Activated naive CD4-positive, alpha-beta T cell treated with anti-CD3 and anti-CD28 coated beads, Interleukin-2, amount 50 U/mL, for 24 hours (primary cell): ENCODE measurements at regions not wholly inside any gene's neighbourhood (a gene's known extent, or its start where the extent isn't known, plus 50 kb on each side); places are given as distances from the start of the nearest gene placed in this dataset.

ENCODE experiments used
- H3K27ac Mint-ChIP-seq: one replicate; pipeline ENCODE4 v1.8.0; 2021; ENCODE audit warnings: mild to moderate bottlenecking, mixed read lengths
- H3K27me3 Mint-ChIP-seq: one replicate; pipeline ENCODE4 v1.8.0; 2021; ENCODE audit warnings: mixed read lengths
- H3K36me3 Mint-ChIP-seq: one replicate; pipeline ENCODE4 v1.8.0; 2021; ENCODE audit warnings: mixed read lengths
- H3K4me1 Mint-ChIP-seq: one replicate; pipeline ENCODE4 v1.8.0; 2021; ENCODE audit warnings: mixed read lengths
- H3K4me3 Mint-ChIP-seq: one replicate; pipeline ENCODE4 v1.8.0; 2021; ENCODE audit warnings: mild to moderate bottlenecking, mixed read lengths
- H3K9me3 Mint-ChIP-seq: one replicate; pipeline ENCODE4 v1.8.0; 2021; ENCODE audit warnings: mixed read lengths

GRCh38 chr4:14458463-14458862 is 543.8 kb upstream of the CPEB2 start:
- no peaks in the 10 kb centered on the region for H3K9me3 Mint-ChIP-seq
- no peaks in the 10 kb centered on the region for H3K36me3 Mint-ChIP-seq
- no peaks in the 10 kb centered on the region for H3K4me1 Mint-ChIP-seq
- H3K27ac Mint-ChIP-seq: no peak overlapping the region
- H3K27me3 Mint-ChIP-seq: peaks cover 5% of the 10 kb centered on the region
- H3K4me3 Mint-ChIP-seq: no peak overlapping the region

GRCh38 chr4:14465057-14465456 is 537.2 kb upstream of the CPEB2 start:
- no peaks in the 10 kb centered on the region for H3K36me3 Mint-ChIP-seq
- no peaks in the 10 kb centered on the region for H3K4me1 Mint-ChIP-seq
- H3K9me3 Mint-ChIP-seq: peaks cover 9% of the 10 kb centered on the region
- no peak overlapping the region for H3K4me3 Mint-ChIP-seq
- H3K27ac Mint-ChIP-seq: no peak overlapping the region
- peaks cover 6% of the 10 kb centered on the region for H3K27me3 Mint-ChIP-seq

GRCh38 chr4:14465507-14465906 is 536.8 kb upstream of the CPEB2 start:
- peaks cover 5% of the 10 kb centered on the region for H3K27me3 Mint-ChIP-seq
- H3K36me3 Mint-ChIP-seq: no peaks in the 10 kb centered on the region
- H3K27ac Mint-ChIP-seq: no peak overlapping the region
- H3K4me3 Mint-ChIP-seq: no peak overlapping the region
- H3K4me1 Mint-ChIP-seq: no peaks in the 10 kb centered on the region
- peaks cover 9% of the 10 kb centered on the region for H3K9me3 Mint-ChIP-seq

GRCh38 chr4:14478504-14478903 is 523.8 kb upstream of the CPEB2 start:
- Mint-ChIP-seq H3K4me3 (no peak overlapping the region), H3K36me3 (no peaks in the 10 kb centered on the region), H3K27ac (no peak overlapping the region), H3K4me1 (no peaks in the 10 kb centered on the region), H3K27me3 (peaks cover 1% of the 10 kb centered on the region), H3K9me3 (no peaks in the 10 kb centered on the region)

GRCh38 chr4:14496408-14496807 is 505.9 kb upstream of the CPEB2 start:
- H3K36me3 Mint-ChIP-seq: no peaks in the 10 kb centered on the region
- no peak overlapping the region for H3K4me3 Mint-ChIP-seq
- no peaks in the 10 kb centered on the region for H3K27me3 Mint-ChIP-seq
- no peak overlapping the region for H3K27ac Mint-ChIP-seq
- H3K9me3 Mint-ChIP-seq: no peaks in the 10 kb centered on the region
- no peaks in the 10 kb centered on the region for H3K4me1 Mint-ChIP-seq

GRCh38 chr4:14496969-14497368 is 505.3 kb upstream of the CPEB2 start:
- no peak overlapping the region for H3K27ac Mint-ChIP-seq
- H3K27me3 Mint-ChIP-seq: no peaks in the 10 kb centered on the region
- H3K4me3 Mint-ChIP-seq: no peak overlapping the region
- H3K9me3 Mint-ChIP-seq: no peaks in the 10 kb centered on the region
- no peaks in the 10 kb centered on the region for H3K4me1 Mint-ChIP-seq
- no peaks in the 10 kb centered on the region for H3K36me3 Mint-ChIP-seq

GRCh38 chr4:14504162-14504561 is 498.1 kb upstream of the CPEB2 start:
- H3K4me1 Mint-ChIP-seq: no peaks in the 10 kb centered on the region
- no peaks in the 10 kb centered on the region for H3K9me3 Mint-ChIP-seq
- peaks cover 6% of the 10 kb centered on the region for H3K27me3 Mint-ChIP-seq
- no peak overlapping the region for H3K27ac Mint-ChIP-seq
- no peak overlapping the region for H3K4me3 Mint-ChIP-seq
- no peaks in the 10 kb centered on the region for H3K36me3 Mint-ChIP-seq

GRCh38 chr4:14513471-14513870 is 488.8 kb upstream of the CPEB2 start:
- Mint-ChIP-seq H3K27ac (no peak overlapping the region), H3K36me3 (no peaks in the 10 kb centered on the region), H3K9me3 (no peaks in the 10 kb centered on the region), H3K4me1 (no peaks in the 10 kb centered on the region), H3K4me3 (no peak overlapping the region), H3K27me3 (peaks cover 7% of the 10 kb centered on the region)

- Mint-ChIP-seq H3K4me3 (no peak overlapping the region), H3K4me1 (no peaks in the 10 kb centered on the region), H3K27me3 (peaks cover 7% of the 10 kb centered on the region), H3K9me3 (no peaks in the 10 kb centered on the region), H3K36me3 (no peaks in the 10 kb centered on the region), H3K27ac (no peak overlapping the region)
Measured at GRCh38 chr4:14515556-14515955, 486.7 kb upstream of the CPEB2 start.

- Mint-ChIP-seq H3K4me1 (no peaks in the 10 kb centered on the region), H3K4me3 (no peak overlapping the region), H3K27me3 (peaks cover 7% of the 10 kb centered on the region), H3K36me3 (peaks cover under 1% of the 10 kb centered on the region), H3K27ac (no peak overlapping the region), H3K9me3 (peaks cover 4% of the 10 kb centered on the region)
Measured at GRCh38 chr4:14518136-14518535, 484.1 kb upstream of the CPEB2 start.

- Mint-ChIP-seq H3K27ac (no peak overlapping the region), H3K4me3 (no peak overlapping the region)
Measured at GRCh38 chr4:14520171-14520570, 482.1 kb upstream of the CPEB2 start.

GRCh38 chr4:14524276-14524675 is 478.0 kb upstream of the CPEB2 start:
- peaks cover 2% of the 10 kb centered on the region for H3K36me3 Mint-ChIP-seq
- no peak overlapping the region for H3K4me3 Mint-ChIP-seq
- peaks cover 8% of the 10 kb centered on the region for H3K9me3 Mint-ChIP-seq
- no peak overlapping the region for H3K27ac Mint-ChIP-seq
- H3K4me1 Mint-ChIP-seq: no peaks in the 10 kb centered on the region
- no peaks in the 10 kb centered on the region for H3K27me3 Mint-ChIP-seq

More at GRCh38 chr4:14520171-14520570, 482.1 kb upstream of the CPEB2 start:
- H3K36me3 Mint-ChIP-seq: peaks cover 2% of the 10 kb centered on the region
- no peaks in the 10 kb centered on the region for H3K27me3 Mint-ChIP-seq
- peaks cover 8% of the 10 kb centered on the region for H3K9me3 Mint-ChIP-seq
- H3K4me1 Mint-ChIP-seq: no peaks in the 10 kb centered on the region

- Mint-ChIP-seq H3K4me3 (no peak overlapping the region), H3K4me1 (no peaks in the 10 kb centered on the region), H3K9me3 (no peaks in the 10 kb centered on the region), H3K27ac (no peak overlapping the region), H3K27me3 (no peaks in the 10 kb centered on the region), H3K36me3 (no peaks in the 10 kb centered on the region)
Measured at GRCh38 chr4:14528918-14529317, 473.4 kb upstream of the CPEB2 start.

GRCh38 chr4:14529653-14530052 is 472.6 kb upstream of the CPEB2 start:
- no peak overlapping the region for H3K27ac Mint-ChIP-seq
- no peaks in the 10 kb centered on the region for H3K9me3 Mint-ChIP-seq
- H3K4me3 Mint-ChIP-seq: no peak overlapping the region
- H3K4me1 Mint-ChIP-seq: no peaks in the 10 kb centered on the region
- no peaks in the 10 kb centered on the region for H3K36me3 Mint-ChIP-seq
- H3K27me3 Mint-ChIP-seq: no peaks in the 10 kb centered on the region

GRCh38 chr4:14532436-14532835 is 469.8 kb upstream of the CPEB2 start:
- Mint-ChIP-seq H3K4me3 (no peak overlapping the region), H3K9me3 (no peaks in the 10 kb centered on the region), H3K36me3 (no peaks in the 10 kb centered on the region), H3K4me1 (no peaks in the 10 kb centered on the region), H3K27me3 (no peaks in the 10 kb centered on the region), H3K27ac (no peak overlapping the region)

- peaks cover 5% of the 10 kb centered on the region for H3K9me3 Mint-ChIP-seq
- peaks cover 5% of the 10 kb centered on the region for H3K27me3 Mint-ChIP-seq
- peaks cover 2% of the 10 kb centered on the region for H3K36me3 Mint-ChIP-seq
- H3K4me3 Mint-ChIP-seq: no peak overlapping the region
- H3K4me1 Mint-ChIP-seq: no peaks in the 10 kb centered on the region
- H3K27ac Mint-ChIP-seq: no peak overlapping the region
Measured at GRCh38 chr4:14539246-14539645, 463.0 kb upstream of the CPEB2 start.

GRCh38 chr4:14545163-14545562 is 457.1 kb upstream of the CPEB2 start:
- Mint-ChIP-seq H3K27ac (no peak overlapping the region), H3K4me3 (no peak overlapping the region), H3K9me3 (peaks cover 4% of the 10 kb centered on the region), H3K36me3 (no peaks in the 10 kb centered on the region), H3K4me1 (no peaks in the 10 kb centered on the region), H3K27me3 (peaks cover under 1% of the 10 kb centered on the region)
